ENCODE measurements at regions not wholly inside any gene's neighbourhood (a gene's known extent, or its start where the extent isn't known, plus 50 kb on each side); places are given as distances from the start of the nearest gene placed in this dataset.

- TF ChIP-seq CTCF (IDR thresholded peaks at IDR 0.05; ENCODE audit: insufficient read depth, low read length, poor library complexity, severe bottlenecking): no peak
- TF ChIP-seq EZH2phosphoT487 (conservative IDR thresholded peaks at IDR 0.05; ENCODE audit: low read length): no peak
Measured at GRCh38 chr2:82992968-82993367, 1466.1 kb downstream of the SUCLG1 start.

Measured in SU-DHL-6 (cell line).